ENCODE measurements at regions not wholly inside any gene's neighbourhood (a gene's known extent, or its start where the extent isn't known, plus 50 kb on each side); places are given as distances from the start of the nearest gene placed in this dataset.

- H4K20me1 ChIP-seq (ENCODE audit: insufficient read depth, poor library complexity, severe bottlenecking) = no peaks in the 10 kb centered on the region
- H3K9me2 ChIP-seq (replicated peaks; ENCODE audit: insufficient read depth) = no peaks in the 10 kb centered on the region
- DNase-seq (ENCODE audit: low spot score) = no peak
- no peaks in the 10 kb centered on the region for H3K36me3 ChIP-seq (replicated peaks; ENCODE audit: insufficient read depth, low read depth)
- no peaks in the 10 kb centered on the region for H3K4me1 ChIP-seq (ENCODE audit: insufficient read depth)
- TF ChIP-seq EZH2phosphoT487 (IDR thresholded peaks at IDR 0.05; ENCODE audit: low read depth, severe bottlenecking, unreplicated experiment) (no peak), EZH2 (IDR thresholded peaks at IDR 0.05; ENCODE audit: borderline replicate concordance) (no peak)
- TF ChIP-seq, protein P1, sequence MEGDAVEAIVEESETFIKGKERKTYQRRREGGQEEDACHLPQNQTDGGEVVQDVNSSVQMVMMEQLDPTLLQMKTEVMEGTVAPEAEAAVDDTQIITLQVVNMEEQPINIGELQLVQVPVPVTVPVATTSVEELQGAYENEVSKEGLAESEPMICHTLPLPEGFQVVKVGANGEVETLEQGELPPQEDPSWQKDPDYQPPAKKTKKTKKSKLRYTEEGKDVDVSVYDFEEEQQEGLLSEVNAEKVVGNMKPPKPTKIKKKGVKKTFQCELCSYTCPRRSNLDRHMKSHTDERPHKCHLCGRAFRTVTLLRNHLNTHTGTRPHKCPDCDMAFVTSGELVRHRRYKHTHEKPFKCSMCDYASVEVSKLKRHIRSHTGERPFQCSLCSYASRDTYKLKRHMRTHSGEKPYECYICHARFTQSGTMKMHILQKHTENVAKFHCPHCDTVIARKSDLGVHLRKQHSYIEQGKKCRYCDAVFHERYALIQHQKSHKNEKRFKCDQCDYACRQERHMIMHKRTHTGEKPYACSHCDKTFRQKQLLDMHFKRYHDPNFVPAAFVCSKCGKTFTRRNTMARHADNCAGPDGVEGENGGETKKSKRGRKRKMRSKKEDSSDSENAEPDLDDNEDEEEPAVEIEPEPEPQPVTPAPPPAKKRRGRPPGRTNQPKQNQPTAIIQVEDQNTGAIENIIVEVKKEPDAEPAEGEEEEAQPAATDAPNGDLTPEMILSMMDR (IDR thresholded peaks at IDR 0.05; ENCODE audit: poor library complexity) = no peak
- H3K9me3 ChIP-seq (ENCODE audit: low read depth) = no peaks in the 10 kb centered on the region
- no peaks in the 10 kb centered on the region for H3K27me3 ChIP-seq
- no peak overlapping the region for H3K27ac ChIP-seq
- H2AFZ ChIP-seq = no peak overlapping the region
- H3K4me3 ChIP-seq = no peak overlapping the region
- H3K79me2 ChIP-seq = no peaks in the 10 kb centered on the region
- no peak overlapping the region for H3K4me2 ChIP-seq
- 79% methylated on average over 1 of the region's 1 CpG for WGBS (ENCODE audit: low lambda C conversion rate, missing lambda C conversion rate)
Measured at GRCh38 chr9:1355656-1356055, 305.5 kb downstream of the DMRT2 start.

DNA sequence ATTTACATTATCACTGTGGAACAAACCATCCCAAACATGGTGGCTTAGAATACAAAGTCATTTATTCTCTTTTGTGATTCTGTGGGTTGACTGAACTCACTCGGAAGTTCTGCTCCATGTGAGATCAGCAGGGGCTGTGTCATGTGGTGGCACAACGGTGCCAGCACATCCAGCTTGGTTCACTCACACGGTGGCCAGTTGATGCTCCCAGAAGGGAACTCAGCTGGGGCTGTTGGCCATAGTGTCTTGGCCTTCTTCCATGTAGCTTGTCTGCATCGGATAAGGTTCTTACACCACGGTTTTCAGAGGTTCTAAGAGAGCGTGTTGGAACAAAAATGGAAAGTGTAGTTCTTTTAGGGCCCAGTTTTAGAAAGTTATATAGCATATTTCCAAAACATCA is 312.7 kb downstream of the DMRT2 start:
- TF ChIP-seq, protein P1 (IDR thresholded peaks at IDR 0.05; ENCODE audit: poor library complexity) = no peak
- TF ChIP-seq EZH2 (IDR thresholded peaks at IDR 0.05; ENCODE audit: borderline replicate concordance) = no peak
- TF ChIP-seq EZH2phosphoT487 (IDR thresholded peaks at IDR 0.05; ENCODE audit: low read depth, severe bottlenecking, unreplicated experiment) = no peak
- Histone ChIP-seq H2AFZ (no peak overlapping the region), H4K20me1 (ENCODE audit: insufficient read depth, poor library complexity, severe bottlenecking) (no peaks in the 10 kb centered on the region), H3K36me3 (replicated peaks; ENCODE audit: insufficient read depth, low read depth) (no peaks in the 10 kb centered on the region), H3K27ac (no peak overlapping the region), H3K4me3 (no peak overlapping the region), H3K9me3 (ENCODE audit: low read depth) (no peaks in the 10 kb centered on the region), H3K79me2 (no peaks in the 10 kb centered on the region), H3K4me1 (ENCODE audit: insufficient read depth) (no peaks in the 10 kb centered on the region), H3K9me2 (replicated peaks; ENCODE audit: insufficient read depth) (no peaks in the 10 kb centered on the region), H3K27me3 (no peaks in the 10 kb centered on the region), H3K4me2 (no peak overlapping the region)
- 67% methylated on average over 6 of the region's 6 CpGs for WGBS (ENCODE audit: low lambda C conversion rate, missing lambda C conversion rate)
- no peak for DNase-seq (ENCODE audit: low spot score)

DNA sequence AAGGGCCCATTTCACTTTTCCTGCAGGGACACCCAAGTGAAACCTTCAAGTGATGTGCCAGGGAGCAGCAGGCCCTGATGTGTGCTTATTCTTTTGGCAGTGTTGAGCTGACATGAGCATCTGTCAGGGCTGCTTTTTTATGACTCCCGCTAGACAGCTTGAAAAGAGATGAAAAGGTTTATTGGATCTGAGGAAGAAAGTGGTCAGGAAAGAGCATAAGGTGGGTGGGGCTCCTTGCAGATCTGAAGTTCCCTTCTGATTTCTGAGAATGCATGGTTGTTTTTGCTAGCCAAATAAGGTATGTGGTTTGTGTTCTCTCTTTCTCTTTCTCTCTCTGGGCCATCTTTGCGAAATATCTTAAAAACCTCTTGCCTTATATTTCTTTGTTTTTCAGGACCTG is 316.1 kb downstream of the DMRT2 start:
- no peaks in the 10 kb centered on the region for H3K36me3 ChIP-seq (replicated peaks; ENCODE audit: insufficient read depth, low read depth)
- 62% methylated on average over 2 of the region's 2 CpGs for WGBS (ENCODE audit: low lambda C conversion rate, missing lambda C conversion rate)
- no peak for DNase-seq (ENCODE audit: low spot score)

More for the DNA sequence above, 316.1 kb downstream of the DMRT2 start:
- H3K9me3 ChIP-seq (ENCODE audit: low read depth) = no peaks in the 10 kb centered on the region
- H3K4me2 ChIP-seq = no peak overlapping the region
- H3K9me2 ChIP-seq (replicated peaks; ENCODE audit: insufficient read depth) = no peaks in the 10 kb centered on the region
- TF ChIP-seq EZH2phosphoT487 (IDR thresholded peaks at IDR 0.05; ENCODE audit: low read depth, severe bottlenecking, unreplicated experiment) (no peak), EZH2 (IDR thresholded peaks at IDR 0.05; ENCODE audit: borderline replicate concordance) (no peak)
- TF ChIP-seq, protein P1 (IDR thresholded peaks at IDR 0.05; ENCODE audit: poor library complexity) = no peak
- H4K20me1 ChIP-seq (ENCODE audit: insufficient read depth, poor library complexity, severe bottlenecking) = no peaks in the 10 kb centered on the region
- H3K27ac ChIP-seq = no peak overlapping the region
- no peak overlapping the region for H2AFZ ChIP-seq
- no peak overlapping the region for H3K4me3 ChIP-seq
- H3K4me1 ChIP-seq (ENCODE audit: insufficient read depth) = no peaks in the 10 kb centered on the region
- H3K27me3 ChIP-seq = no peaks in the 10 kb centered on the region
- H3K79me2 ChIP-seq = no peaks in the 10 kb centered on the region

Measured in hepatocyte (in vitro differentiated cells).